Suprapubic skin (tissue), 3 donors: ENCODE measurements at regions not wholly inside any gene's neighbourhood (a gene's known extent, or its start where the extent isn't known, plus 50 kb on each side); places are given as distances from the start of the nearest gene placed in this dataset.

ENCODE experiments used
- CTCF ChIP-seq, 2 donors: fragments of 200-600 bp in 1 of 2; fragments of 450-650 bp in 1 of 2; sonication (generic) in 1 of 2; IDR thresholded peaks; one replicate each; pipeline ENCODE4 v1.5.1; 2016 to 2019; ENCODE audit warnings: antibody characterized with exemption in 2 of 2, mild to moderate bottlenecking in 1 of 2, moderate library complexity in 1 of 2
- POLR2A ChIP-seq, 2 donors: fragments of 450-650 bp; IDR thresholded peaks; one replicate each; pipeline ENCODE4 v1.6.1; 2017; ENCODE audit warnings: antibody characterized with exemption in 2 of 2, mild to moderate bottlenecking in 2 of 2, moderate library complexity in 2 of 2

DNA sequence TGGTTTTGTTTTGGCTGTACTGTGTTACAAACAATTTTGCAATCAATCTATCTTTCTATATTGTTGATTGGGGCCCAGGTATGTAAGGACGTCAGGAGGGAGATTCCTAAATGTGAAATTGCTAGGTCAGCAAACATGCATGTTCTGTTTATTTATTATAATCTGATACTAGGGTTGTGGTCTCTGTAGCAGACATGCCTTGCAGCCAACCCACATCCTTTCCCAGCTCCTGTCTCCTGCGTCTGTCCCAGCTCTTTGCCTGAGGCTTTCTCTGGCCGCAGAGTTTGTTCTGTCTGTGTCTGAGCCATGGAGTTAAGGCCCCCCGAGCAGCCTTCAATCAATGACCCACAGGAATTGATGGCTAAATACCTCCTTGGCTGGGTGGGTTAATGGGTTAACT is 124.0 kb upstream of the ZEB1 start:
- TF ChIP-seq CTCF (IDR thresholded peaks at IDR 0.05) = no peak
- no peak for TF ChIP-seq POLR2A (IDR thresholded peaks at IDR 0.05)
